Right lobe of liver (tissue), 6 donors: ENCODE measurements at regions not wholly inside any gene's neighbourhood (a gene's known extent, or its start where the extent isn't known, plus 50 kb on each side); places are given as distances from the start of the nearest gene placed in this dataset.

Experiments used
- ATAC-seq, 4 donors: fragments of 200-7000 bp; cut with Tn5 transposase; one replicate each; pipeline ENCODE4 v1.9.1; 2020; ENCODE audit warnings: mild to moderate bottlenecking in 4 of 4, moderate library complexity in 4 of 4
- DNase-seq, 3 donors: peaks; one replicate each; pipeline ENCODE4 v3.0.0-alpha.2; 2020
- H3K27ac ChIP-seq, 3 donors: fragments of 200-600 bp; one replicate each; pipeline ENCODE4 v1.8.0; 2022
- H3K27me3 ChIP-seq, 2 donors: fragments of 200-600 bp; one replicate each; pipeline ENCODE4 v1.8.0; 2022
- H3K36me3 ChIP-seq, 4 donors: fragments of 200-600 bp; sonication (generic) in 1 of 4; one replicate each; pipeline versions ENCODE4 v1.5.1 to v1.8.0; 2017 to 2022; ENCODE audit warnings: control low read depth in 1 of 4
- H3K4me1 ChIP-seq, 4 donors: fragments of 200-600 bp; sonication (generic) in 1 of 4; one replicate each; pipeline versions ENCODE4 v1.5.1 to v1.8.0; 2017 to 2022; ENCODE audit warnings: control low read depth in 1 of 4
- H3K4me3 ChIP-seq, 3 donors: fragments of 200-600 bp; one replicate each; pipeline ENCODE4 v1.8.0; 2022
- H3K9me3 ChIP-seq, 4 donors: fragments of 200-600 bp; sonication (generic) in 1 of 4; one replicate each; pipeline versions ENCODE4 v1.5.1 to v1.8.0; 2017 to 2022; ENCODE audit warnings: control low read depth in 1 of 4
- POLR2A ChIP-seq: fragments of 450-650 bp; IDR thresholded peaks from one replicate; pipeline ENCODE4 v1.6.1; 2017; ENCODE audit warnings: antibody characterized with exemption, mild to moderate bottlenecking
- WGBS: methylation state at CpG from one replicate; pipeline ENCODE4 v1.1.6; 2018; ENCODE audit warnings: low coverage, low lambda C conversion rate; ENCODE audit not compliant: insufficient coverage; ENCODE audit errors: missing lambda C conversion rate; 5-methylcytosine and 5-hydroxymethylcytosine counted together
- intact Hi-C, 2 donors: fragments of 100-400 bp; cut with DNase I; formaldehyde crosslinking; loops; one replicate each; pipeline versions ENCODE4 v1.11.2 to v1.14.1; 2022
- TF ChIP-seq, protein P1 (sequence below), 4 donors: fragments of 200-600 bp in 3 of 4; fragments of 450-650 bp in 1 of 4; IDR thresholded peaks; one replicate each; pipeline versions ENCODE4 v1.5.1 to v1.8.0; 2016 to 2022; ENCODE audit warnings: antibody characterized with exemption in 4 of 4, mild to moderate bottlenecking in 2 of 4
- donor health status: DM: no; HTN: yes; CAD: no.
- donor health status: DM: no; HTN: no; CAD: no.
- donor health status: DM: no; HTN: no; CAD: no.
- donor health status: DM: no; HTN: yes; CAD: no.
- donor health status: DM: no; HTN: yes; CAD: no.

GRCh38 chr20:60937585-60937984 lies 314.5 kb upstream of the CDH4 start:
- Histone ChIP-seq H3K4me3 (no peak overlapping the region), H3K27me3 (no peaks in the 10 kb centered on the region), H3K4me1 (no peaks in the 10 kb centered on the region), H3K36me3 (no peaks in the 10 kb centered on the region), H3K27ac (no peak overlapping the region), H3K9me3 (no peaks in the 10 kb centered on the region)
- DNase-seq (no peak), ATAC-seq (no peak)
- WGBS: 51% methylated on average over 9 of the region's 10 CpGs
- intact Hi-C loops: no loop called here
- TF ChIP-seq, protein P1, sequence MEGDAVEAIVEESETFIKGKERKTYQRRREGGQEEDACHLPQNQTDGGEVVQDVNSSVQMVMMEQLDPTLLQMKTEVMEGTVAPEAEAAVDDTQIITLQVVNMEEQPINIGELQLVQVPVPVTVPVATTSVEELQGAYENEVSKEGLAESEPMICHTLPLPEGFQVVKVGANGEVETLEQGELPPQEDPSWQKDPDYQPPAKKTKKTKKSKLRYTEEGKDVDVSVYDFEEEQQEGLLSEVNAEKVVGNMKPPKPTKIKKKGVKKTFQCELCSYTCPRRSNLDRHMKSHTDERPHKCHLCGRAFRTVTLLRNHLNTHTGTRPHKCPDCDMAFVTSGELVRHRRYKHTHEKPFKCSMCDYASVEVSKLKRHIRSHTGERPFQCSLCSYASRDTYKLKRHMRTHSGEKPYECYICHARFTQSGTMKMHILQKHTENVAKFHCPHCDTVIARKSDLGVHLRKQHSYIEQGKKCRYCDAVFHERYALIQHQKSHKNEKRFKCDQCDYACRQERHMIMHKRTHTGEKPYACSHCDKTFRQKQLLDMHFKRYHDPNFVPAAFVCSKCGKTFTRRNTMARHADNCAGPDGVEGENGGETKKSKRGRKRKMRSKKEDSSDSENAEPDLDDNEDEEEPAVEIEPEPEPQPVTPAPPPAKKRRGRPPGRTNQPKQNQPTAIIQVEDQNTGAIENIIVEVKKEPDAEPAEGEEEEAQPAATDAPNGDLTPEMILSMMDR (IDR thresholded peaks at IDR 0.05): no peak
- TF ChIP-seq POLR2A: no peak

DNA sequence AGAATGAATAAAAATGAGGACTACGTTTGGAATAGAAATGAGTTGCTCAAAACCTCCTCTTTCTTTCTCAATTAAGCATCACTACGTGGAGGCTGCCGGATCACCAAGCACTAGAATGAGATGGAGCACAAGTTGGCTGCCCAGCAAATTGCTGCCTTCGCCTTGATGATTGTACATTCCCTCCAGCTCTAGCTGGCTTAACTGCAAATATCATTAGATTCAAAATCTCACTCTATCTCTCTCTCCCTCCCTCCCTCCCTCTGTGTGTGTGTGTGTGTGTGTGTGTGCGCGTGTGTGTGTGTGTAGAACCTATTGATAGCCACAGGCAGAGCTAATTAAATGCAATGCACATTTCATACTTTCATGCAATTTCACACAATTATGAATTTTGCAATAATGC lies 310.7 kb upstream of the CDH4 start:
- H3K4me3 ChIP-seq: no peak overlapping the region
- 75% methylated on average over 6 of the region's 6 CpGs for WGBS
- no peaks in the 10 kb centered on the region for H3K36me3 ChIP-seq
- ATAC-seq: no peak
- no peaks in the 10 kb centered on the region for H3K4me1 ChIP-seq
- H3K27ac ChIP-seq: no peak overlapping the region
- no peak for DNase-seq
- H3K9me3 ChIP-seq: no peaks in the 10 kb centered on the region
- no peak for TF ChIP-seq POLR2A
- TF ChIP-seq, protein P1 (IDR thresholded peaks at IDR 0.05): no peak
- intact Hi-C loops: no loop called here
- no peaks in the 10 kb centered on the region for H3K27me3 ChIP-seq

DNA sequence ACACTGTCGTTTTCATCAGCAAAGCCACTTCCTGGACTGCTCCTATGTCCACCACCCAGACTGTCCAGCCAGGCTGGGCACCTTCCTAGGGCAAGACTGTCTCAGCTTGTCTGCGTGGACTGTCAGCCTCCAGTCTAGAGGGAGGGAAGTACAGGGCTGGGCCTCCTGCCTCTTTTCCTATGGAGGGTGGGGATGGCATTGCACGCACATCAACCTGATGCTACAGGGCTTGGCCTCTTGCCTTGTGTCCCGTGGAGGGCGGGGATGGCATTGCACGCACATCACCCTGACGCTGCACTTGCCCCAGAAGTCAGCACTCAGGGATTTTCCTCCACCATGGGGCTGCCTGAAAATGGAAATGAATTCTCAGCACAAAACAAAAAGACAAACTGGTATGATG lies 304.2 kb upstream of the CDH4 start:
- Histone ChIP-seq H3K4me1 (no peaks in the 10 kb centered on the region), H3K4me3 (no peak overlapping the region), H3K27ac (no peak overlapping the region), H3K36me3 (no peaks in the 10 kb centered on the region), H3K9me3 (no peaks in the 10 kb centered on the region), H3K27me3 (no peaks in the 10 kb centered on the region)
- DNase-seq (no peak), ATAC-seq (no peak)
- 69% methylated on average over 5 of the region's 7 CpGs for WGBS
- TF ChIP-seq, protein P1 (IDR thresholded peaks at IDR 0.05): no peak
- TF ChIP-seq POLR2A: no peak
- intact Hi-C loops: no loop called here

DNA sequence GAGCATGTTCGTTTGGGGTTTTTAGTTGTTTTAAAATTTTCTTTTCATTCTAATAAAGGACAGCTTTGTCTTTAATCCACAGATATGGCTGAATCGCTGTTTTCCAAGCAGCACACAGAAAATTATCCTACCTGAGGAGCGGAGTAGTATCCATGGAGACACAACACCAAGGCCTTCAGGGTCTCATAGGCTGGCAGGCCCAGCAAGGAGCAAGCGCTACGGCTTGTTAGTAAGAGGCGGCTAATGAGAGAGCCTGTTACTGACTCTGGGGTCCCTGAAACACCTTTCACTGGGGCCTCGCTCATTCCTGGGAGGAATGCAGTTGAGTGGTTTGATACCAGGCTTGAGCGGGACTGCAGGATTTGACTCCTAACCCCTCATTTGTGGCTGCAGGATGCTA lies 303.8 kb upstream of the CDH4 start:
- H3K4me3 ChIP-seq: no peak overlapping the region
- ATAC-seq (no peak), DNase-seq (no peak)
- no peaks in the 10 kb centered on the region for H3K36me3 ChIP-seq
- intact Hi-C loops: no loop called here
- 65% methylated on average over 6 of the region's 8 CpGs for WGBS
- H3K9me3 ChIP-seq: no peaks in the 10 kb centered on the region
- TF ChIP-seq POLR2A: no peak
- TF ChIP-seq, protein P1 (IDR thresholded peaks at IDR 0.05): no peak
- H3K4me1 ChIP-seq: no peaks in the 10 kb centered on the region
- H3K27ac ChIP-seq: no peak overlapping the region
- H3K27me3 ChIP-seq: no peaks in the 10 kb centered on the region

DNA sequence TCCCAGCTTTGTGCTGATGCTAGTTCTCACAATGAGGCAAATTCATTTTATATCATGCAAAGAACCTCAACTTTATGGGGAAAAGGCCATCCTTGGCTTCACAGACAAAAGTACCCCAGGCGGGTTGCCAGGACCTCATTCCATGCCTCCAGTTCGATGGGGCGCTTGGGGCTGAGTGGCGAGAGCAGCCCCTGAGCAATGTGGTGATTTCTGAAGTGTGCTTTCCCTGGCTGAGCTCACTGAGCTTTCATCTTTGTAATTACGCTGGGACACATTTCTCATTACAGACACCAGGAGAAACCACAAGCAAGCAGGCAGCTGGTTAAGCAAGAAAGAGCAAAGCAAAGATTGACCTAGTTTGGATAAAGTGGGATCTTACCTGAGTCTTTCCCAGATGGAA lies 301.5 kb upstream of the CDH4 start:
- intact Hi-C loops: no loop called here
- TF ChIP-seq, protein P1 (IDR thresholded peaks at IDR 0.05): no peak
- TF ChIP-seq POLR2A: no peak
- WGBS: 54% methylated on average over 5 of the region's 5 CpGs
- no peak overlapping the region for H3K4me3 ChIP-seq
- ATAC-seq (no peak), DNase-seq (no peak)
- no peaks in the 10 kb centered on the region for H3K36me3 ChIP-seq
- no peaks in the 10 kb centered on the region for H3K4me1 ChIP-seq
- H3K27me3 ChIP-seq: no peaks in the 10 kb centered on the region
- no peak overlapping the region for H3K27ac ChIP-seq
- H3K9me3 ChIP-seq: no peaks in the 10 kb centered on the region
